HFF-Myc (cell line): ENCODE measurements at regions not wholly inside any gene's neighbourhood (a gene's known extent, or its start where the extent isn't known, plus 50 kb on each side); places are given as distances from the start of the nearest gene placed in this dataset.

ENCODE experiments used
- DNase-seq: peaks from one replicate; pipeline ENCODE4 v3.0.0-alpha.2; 2011; ENCODE audit warnings: low read depth; ENCODE audit errors: extremely low read depth
- H3K4me3 ChIP-seq: replicated peaks from 2 replicates; pipeline ENCODE4 v1.5.1; 2011; ENCODE audit warnings: low read depth, mild to moderate bottlenecking, control low read depth, low read length
- CTCF ChIP-seq: IDR thresholded peaks from 2 replicates; pipeline ENCODE4 v1.5.1; 2012; ENCODE audit warnings: mild to moderate bottlenecking, low read depth, low read length, control low read depth; ENCODE audit errors: missing control alignments

DNA sequence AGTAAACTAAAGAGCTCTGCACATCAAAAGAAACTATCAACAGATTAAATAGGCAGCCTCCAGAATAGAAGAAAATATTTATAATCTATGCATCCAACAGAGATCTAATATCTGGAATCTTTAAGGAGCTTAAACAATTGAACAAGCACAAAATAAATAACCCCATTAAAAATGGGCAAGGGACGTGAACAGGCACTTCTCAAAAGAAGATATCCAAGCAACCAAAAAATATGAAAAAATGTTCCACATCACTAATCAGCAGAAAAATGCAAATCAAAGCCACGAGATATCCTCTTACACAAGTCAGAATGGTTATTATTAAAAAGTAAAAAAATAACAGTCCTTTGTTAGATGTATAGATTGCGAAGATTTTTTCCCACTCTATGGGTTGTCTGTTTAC, 109.1 kb upstream of the TRPC7 start:
- H3K4me3 ChIP-seq = no peak overlapping the region
- TF ChIP-seq CTCF = no peak
- DNase-seq = no peak

DNA sequence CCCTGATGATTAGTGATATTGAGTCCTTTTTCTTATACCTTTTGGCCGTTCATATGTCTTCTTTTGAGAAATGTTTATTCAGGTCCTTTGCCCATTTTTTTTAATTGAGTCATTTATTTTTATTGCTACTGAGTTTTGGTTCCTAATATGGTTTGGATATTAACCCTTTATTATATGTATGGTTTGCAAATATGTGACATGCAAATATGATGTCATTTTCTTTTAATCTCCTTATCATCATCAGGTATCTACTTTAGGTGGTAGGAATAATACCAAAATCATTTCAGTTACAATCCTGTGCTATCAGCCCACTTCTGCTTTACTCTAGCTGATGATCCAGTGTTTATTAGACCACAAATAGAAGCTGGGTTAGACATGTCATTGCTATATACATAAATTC, 102.3 kb upstream of the TRPC7 start:
- no peak for TF ChIP-seq CTCF
- DNase-seq = no peak
- H3K4me3 ChIP-seq = peak overlapping the region; percentile 40

GRCh38 chr5:136466041-136466415, 100.7 kb upstream of the TRPC7 start:
- peak overlapping the region; percentile 40 for H3K4me3 ChIP-seq
- peak; percentile 3 for DNase-seq
- no peak for TF ChIP-seq CTCF

GRCh38 chr5:136458481-136458880, 93.1 kb upstream of the TRPC7 start:
- TF ChIP-seq CTCF = no peak
- no peak overlapping the region for H3K4me3 ChIP-seq
- DNase-seq = no peak

GRCh38 chr5:136457390-136458013, 92.2 kb upstream of the TRPC7 start:
- no peak for DNase-seq
- TF ChIP-seq CTCF = no peak
- H3K4me3 ChIP-seq = no peak overlapping the region

DNA sequence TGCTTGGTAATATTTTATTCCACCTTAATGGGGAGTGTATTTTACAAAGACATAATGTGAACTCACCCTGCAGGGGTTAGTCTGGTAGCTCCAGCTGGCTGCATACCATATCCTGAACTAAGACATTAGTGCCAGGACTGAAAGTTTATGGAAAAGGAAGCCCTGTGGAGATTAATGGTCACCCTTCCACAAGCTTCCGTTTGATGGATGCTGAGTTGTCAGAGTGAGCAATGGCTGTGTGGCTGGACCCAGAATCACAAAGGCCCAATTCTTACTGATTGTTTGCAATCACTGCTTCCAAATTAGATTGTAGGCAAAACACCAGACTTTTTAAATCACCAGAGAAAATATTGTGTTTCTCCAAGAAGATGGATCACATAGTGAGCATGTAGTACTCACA, 90.1 kb upstream of the TRPC7 start:
- no peak overlapping the region for H3K4me3 ChIP-seq
- TF ChIP-seq CTCF = no peak
- DNase-seq = no peak
